H1 (cell line): ENCODE measurements at regions not wholly inside any gene's neighbourhood (a gene's known extent, or its start where the extent isn't known, plus 50 kb on each side); places are given as distances from the start of the nearest gene placed in this dataset.

ENCODE experiments used
- CTCF ChIA-PET: fragments of 300-600 bp; sonication (Branson Sonifier 250); formaldehyde crosslinking; loops from one replicate; lab custom pipeline; 2021; ENCODE audit not compliant: partially characterized antibody; lab: Charles Lee
- POLR2A ChIA-PET: fragments of 300-600 bp; sonication (Branson Sonifier 250); formaldehyde crosslinking; loops from one replicate; lab custom pipeline; 2021; ENCODE audit warnings: inconsistent platforms; ENCODE audit not compliant: partially characterized antibody; lab: Charles Lee
- DNase-seq, 2 experiments: peaks; one replicate each; pipeline versions ENCODE4 v3.0.0 to v3.0.0-alpha.2; 2010 to 2022; ENCODE audit warnings: low spot score in 2 of 2, low read depth in 1 of 2, mixed read lengths in 1 of 2
- FAIRE-seq: peaks from 2 replicates; lab custom pipeline; 2011; peaks lifted over from hg19 to GRCh38; lab: Jason Lieb, UNC
- H2AFZ ChIP-seq: 2 replicates; pipeline ENCODE4 v1.8.1; 2012; ENCODE audit warnings: low read length, inconsistent platforms
- H2AK5ac ChIP-seq: 2 replicates; pipeline ENCODE4 v1.6.1; 2013; ENCODE audit warnings: low read depth, low read length
- H2BK120ac ChIP-seq: replicated peaks from 2 replicates; pipeline ENCODE3; 2013; ENCODE audit warnings: low read depth, low read length, inconsistent platforms
- H2BK12ac ChIP-seq: 2 replicates; pipeline ENCODE4 v1.6.1; 2013; ENCODE audit warnings: low read depth, low read length
- H2BK15ac ChIP-seq: 2 replicates; pipeline ENCODE4 v1.6.1; 2013; ENCODE audit warnings: low read length
- H2BK20ac ChIP-seq: 2 replicates; pipeline ENCODE4 v1.6.1; 2013; ENCODE audit warnings: low read length
- H2BK5ac ChIP-seq: 2 replicates; pipeline ENCODE4 v1.6.1; 2013; ENCODE audit warnings: low read depth, low read length
- H3K14ac ChIP-seq: 2 replicates; pipeline ENCODE4 v1.6.1; 2013; ENCODE audit warnings: inconsistent platforms; ENCODE audit not compliant: insufficient read length
- H3K18ac ChIP-seq: 2 replicates; pipeline ENCODE4 v1.6.1; 2013; ENCODE audit warnings: low read length; ENCODE audit errors: extremely low read depth
- H3K23ac ChIP-seq: 2 replicates; pipeline ENCODE4 v1.6.1; 2013; ENCODE audit warnings: inconsistent platforms; ENCODE audit not compliant: insufficient read length
- H3K23me2 ChIP-seq: 2 replicates; pipeline ENCODE4 v1.6.1; 2013; ENCODE audit warnings: low read depth, low read length
- H3K27ac ChIP-seq: 2 replicates; pipeline ENCODE4 v1.6.1; 2011; ENCODE audit warnings: low read depth, low read length, inconsistent platforms
- H3K27me3 ChIP-seq, 4 experiments: replicated peaks in 1 of 4; 1 replicate in 1 of 4; 2 replicates in 3 of 4; pipeline versions ENCODE4 v1.6.1 to v1.8.1; 2011 to 2013; ENCODE audit warnings: low read length in 3 of 4, mild to moderate bottlenecking in 3 of 4, inconsistent platforms in 2 of 4, mixed read lengths in 2 of 4, moderate library complexity in 1 of 4; ENCODE audit not compliant: control insufficient read depth in 3 of 4, insufficient read depth in 3 of 4; ENCODE audit errors: extremely low read depth in 1 of 4
- H3K36me3 ChIP-seq, 4 experiments: 2 replicates each; pipeline versions ENCODE4 v1.6.1 to v1.8.1; 2011 to 2013; ENCODE audit warnings: mild to moderate bottlenecking in 4 of 4, low read length in 3 of 4, moderate library complexity in 2 of 4, control low read depth in 1 of 4, inconsistent platforms in 1 of 4; ENCODE audit not compliant: insufficient read depth in 4 of 4, control insufficient read depth in 2 of 4
- H3K4ac ChIP-seq: replicated peaks from 2 replicates; pipeline ENCODE3; 2013; ENCODE audit warnings: low read length, low read depth, mixed read lengths, inconsistent platforms; ENCODE audit not compliant: insufficient read length
- H3K4me1 ChIP-seq, 4 experiments: replicated peaks in 1 of 4; 1 replicate in 1 of 4; 2 replicates in 3 of 4; pipeline versions ENCODE4 v1.6.1 to v1.8.1; 2011 to 2013; ENCODE audit warnings: low read length in 3 of 4, inconsistent platforms in 2 of 4, mixed read lengths in 1 of 4; ENCODE audit not compliant: insufficient read depth in 4 of 4, control insufficient read depth in 3 of 4
- H3K4me2 ChIP-seq, 2 experiments: 2 replicates each; pipeline versions ENCODE4 v1.6.1 to v1.8.1; 2011 to 2013; ENCODE audit warnings: low read depth in 2 of 2, low read length in 2 of 2, control low read depth in 1 of 2, inconsistent platforms in 1 of 2, mild to moderate bottlenecking in 1 of 2; ENCODE audit not compliant: insufficient read depth in 1 of 2
- H3K4me3 ChIP-seq, 4 experiments: fragments of 200-600, 300-600 bp in 1 of 4; sonication (generic), shearing (Covaris generic), sonication (Bioruptor Twin) in 1 of 4; 2 replicates each; pipeline versions ENCODE4 v1.5.1 to v1.8.1; 2011 to 2016; ENCODE audit warnings: low read length in 4 of 4, low read depth in 3 of 4, control low read depth in 2 of 4, inconsistent platforms in 2 of 4, mild to moderate bottlenecking in 2 of 4, mixed read lengths in 1 of 4, moderate library complexity in 1 of 4; ENCODE audit not compliant: insufficient read depth in 2 of 4; ENCODE audit errors: extremely low read depth in 1 of 4
- H3K56ac ChIP-seq: replicated peaks from 2 replicates; pipeline ENCODE3; 2013; ENCODE audit warnings: low read depth, mild to moderate bottlenecking, mixed read lengths, low read length, inconsistent platforms; ENCODE audit not compliant: insufficient read length
- H3K79me1 ChIP-seq: 2 replicates; pipeline ENCODE4 v1.6.1; 2013; ENCODE audit warnings: low read depth, low read length, control low read depth
- H3K79me2 ChIP-seq, 2 experiments: 2 replicates each; pipeline versions ENCODE4 v1.6.1 to v1.8.1; 2012 to 2013; ENCODE audit warnings: low read length in 2 of 2, mild to moderate bottlenecking in 2 of 2, inconsistent platforms in 1 of 2; ENCODE audit not compliant: insufficient read depth in 2 of 2, control insufficient read depth in 1 of 2
- H3K9ac ChIP-seq, 4 experiments: replicated peaks in 1 of 4; 1 replicate in 1 of 4; 2 replicates in 3 of 4; pipeline versions ENCODE4 v1.6.1 to v1.8.1; 2011 to 2013; ENCODE audit warnings: low read depth in 3 of 4, low read length in 3 of 4, control low read depth in 2 of 4, mild to moderate bottlenecking in 2 of 4, moderate library complexity in 2 of 4, inconsistent platforms in 1 of 4; ENCODE audit errors: extremely low read depth in 1 of 4
- H3K9me3 ChIP-seq, 2 experiments: 2 replicates each; pipeline versions ENCODE4 v1.6.1 to v1.8.1; 2012 to 2013; ENCODE audit warnings: mild to moderate bottlenecking in 2 of 2, moderate library complexity in 2 of 2, control low read depth in 1 of 2, inconsistent platforms in 1 of 2, low read depth in 1 of 2, low read length in 1 of 2, mixed read lengths in 1 of 2; ENCODE audit not compliant: insufficient read depth in 2 of 2
- H4K20me1 ChIP-seq, 2 experiments: replicated peaks in 1 of 2; 2 replicates each; pipeline versions ENCODE3 to v1.8.1; 2011 to 2013; ENCODE audit warnings: inconsistent platforms in 2 of 2, low read length in 2 of 2, mild to moderate bottlenecking in 1 of 2; ENCODE audit not compliant: insufficient read depth in 2 of 2, control insufficient read depth in 1 of 2
- H4K5ac ChIP-seq: 2 replicates; pipeline ENCODE4 v1.6.1; 2013; ENCODE audit warnings: low read length, low read depth, mixed read lengths, inconsistent platforms; ENCODE audit not compliant: insufficient read length
- H4K8ac ChIP-seq: 2 replicates; pipeline ENCODE4 v1.8.0; 2013; ENCODE audit warnings: mild to moderate bottlenecking, moderate library complexity, low read length, inconsistent platforms; ENCODE audit not compliant: insufficient read depth; ENCODE audit errors: extremely low read depth
- H4K91ac ChIP-seq: replicated peaks from 2 replicates; pipeline ENCODE3; 2013; ENCODE audit warnings: low read length, mixed read lengths, inconsistent platforms; ENCODE audit not compliant: insufficient read length
- POU5F1 ChIP-seq: IDR thresholded peaks from 2 replicates; pipeline ENCODE4 v1.6.1; 2011; ENCODE audit warnings: low read depth, mild to moderate bottlenecking, low read length, moderate library complexity
- SIX5 ChIP-seq: IDR thresholded peaks from 2 replicates; pipeline ENCODE4 v1.6.1; 2011; ENCODE audit warnings: mild to moderate bottlenecking, low read depth, low read length
- WGBS, 2 experiments: shearing (Covaris generic) in 1 of 2; methylation state at CpG; one replicate each; pipeline versions ENCODE4 v1.1.6 to v1.1.7; 2013 to 2015; ENCODE audit warnings: low lambda C conversion rate in 2 of 2, mixed read lengths in 2 of 2, inconsistent platforms in 1 of 2, low coverage in 1 of 2, missing lambda C conversion rate in 1 of 2; ENCODE audit not compliant: insufficient replicate concordance in 2 of 2, insufficient coverage in 1 of 2, insufficient read length in 1 of 2; ENCODE audit errors: extremely low coverage in 1 of 2, missing lambda C conversion rate in 1 of 2; 5-methylcytosine and 5-hydroxymethylcytosine counted together

- no peaks in the 10 kb centered on the region for H3K79me2 ChIP-seq
- H2BK120ac ChIP-seq: no peak overlapping the region
- FAIRE-seq (no peak), DNase-seq (no peak)
- H3K9ac ChIP-seq: no peak overlapping the region
- H3K23me2 ChIP-seq: no peaks in the 10 kb centered on the region; the same call in 1 of the 2 replicates
- H2BK12ac ChIP-seq: no peak overlapping the region
- no peak overlapping the region for H2AFZ ChIP-seq
- no peaks in the 10 kb centered on the region for H3K4me1 ChIP-seq
- H3K27ac ChIP-seq: no peak overlapping the region
- H3K36me3 ChIP-seq: no peaks in the 10 kb centered on the region
- H3K27me3 ChIP-seq: no peaks in the 10 kb centered on the region
- H3K9me3 ChIP-seq: no peaks in the 10 kb centered on the region
- no peak overlapping the region for H2BK5ac ChIP-seq
- H2AK5ac ChIP-seq: no peak overlapping the region
- ChIA-PET CTCF (no interaction called here), POLR2A (no interaction called here)
- no peak overlapping the region for H4K91ac ChIP-seq
- no peaks in the 10 kb centered on the region for H4K20me1 ChIP-seq
- H3K14ac ChIP-seq: no peak overlapping the region
- H2BK15ac ChIP-seq: no peak overlapping the region
- H3K23ac ChIP-seq: no peak overlapping the region
- WGBS, 2 experiments: 92% methylated on average over 4 of the region's 4 CpGs; no CpG with 5 or more reads in 1 of the 2 experiments
- no peak overlapping the region for H3K56ac ChIP-seq
- H3K4me2 ChIP-seq: no peak overlapping the region
- no peak overlapping the region for H3K4ac ChIP-seq
- H2BK20ac ChIP-seq: no peak overlapping the region
- H4K5ac ChIP-seq: no peak overlapping the region
- H4K8ac ChIP-seq: no peak overlapping the region
- H3K4me3 ChIP-seq: no peak overlapping the region
- H3K18ac ChIP-seq: no peak overlapping the region
- no peaks in the 10 kb centered on the region for H3K79me1 ChIP-seq
- no peak for TF ChIP-seq SIX5
- TF ChIP-seq POU5F1: no peak
Measured at GRCh38 chr2:82169379-82169778, 1864.8 kb upstream of the LRRTM1 start.
